Sigmoid colon (tissue), 4 donors: ENCODE measurements at regions not wholly inside any gene's neighbourhood (a gene's known extent, or its start where the extent isn't known, plus 50 kb on each side); places are given as distances from the start of the nearest gene placed in this dataset.

ENCODE experiments used
- POLR2A ChIP-seq, 2 donors: fragments of 450-650 bp; IDR thresholded peaks; one replicate each; pipeline ENCODE4 v1.6.1; 2016; ENCODE audit warnings: antibody characterized with exemption in 2 of 2, mild to moderate bottlenecking in 2 of 2, moderate library complexity in 2 of 2
- POLR2AphosphoS5 ChIP-seq, 4 donors: sonication (generic); formaldehyde crosslinking; IDR thresholded peaks; one replicate each; pipeline ENCODE4 v1.6.1; 2017; ENCODE audit warnings: antibody characterized with exemption in 4 of 4

DNA sequence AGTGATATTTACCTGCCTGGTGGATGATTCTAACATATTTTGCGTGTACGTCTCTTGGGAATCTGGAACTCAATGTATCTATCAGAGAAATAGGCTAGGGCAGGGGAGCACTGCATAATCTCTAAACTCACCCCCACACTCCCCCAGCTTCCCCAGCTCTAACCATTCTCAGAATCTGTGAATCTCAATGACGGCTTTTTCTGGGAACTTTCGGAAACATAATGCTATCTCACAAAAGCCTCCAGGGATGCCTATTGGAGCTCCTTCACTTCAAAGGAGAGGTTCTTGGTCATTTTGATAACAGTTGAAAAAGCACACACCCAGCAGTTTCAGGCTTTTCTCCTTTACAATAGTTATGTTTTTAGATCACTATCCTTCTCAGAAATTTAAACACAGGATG, 113.8 kb upstream of the MAGI3 start:
- TF ChIP-seq POLR2A (IDR thresholded peaks at IDR 0.05) (no peak), POLR2AphosphoS5 (IDR thresholded peaks at IDR 0.05) (no peak)
